Pancreas (tissue), 10 donors: ENCODE measurements at regions not wholly inside any gene's neighbourhood (a gene's known extent, or its start where the extent isn't known, plus 50 kb on each side); places are given as distances from the start of the nearest gene placed in this dataset.

Experiments
- ATAC-seq, 4 donors: fragments of 200-7000 bp; cut with Tn5 transposase; one replicate each; pipeline versions ENCODE4 v1.8.0 to v1.9.1; 2020; ENCODE audit warnings: mild to moderate bottlenecking in 4 of 4, moderate library complexity in 4 of 4
- DNase-seq, 6 donors: peaks; one replicate each; pipeline ENCODE4 v3.0.0-alpha.2; 2020
- FAIRE-seq: peaks from 2 replicates; lab custom pipeline; 2012; peaks lifted over from hg19 to GRCh38; lab: Jason Lieb, UNC
- H3K27ac ChIP-seq, 4 donors: fragments of 200-600 bp; sonication (generic); 1 replicate in 3 of 4; 2 replicates in 1 of 4; pipeline versions ENCODE4 v1.5.0 to v1.8.0; 2020
- H3K27me3 ChIP-seq, 4 donors: fragments of 200-600 bp; one replicate each; pipeline ENCODE4 v1.8.0; 2021
- H3K36me3 ChIP-seq, 3 donors: fragments of 200-600 bp; sonication (generic) in 1 of 3; one replicate each; pipeline versions ENCODE4 v1.5.0 to v1.8.0; 2020 to 2021
- H3K4me1 ChIP-seq, 3 donors: fragments of 200-600 bp; one replicate each; pipeline ENCODE4 v1.8.0; 2021
- H3K4me3 ChIP-seq, 4 donors: fragments of 200-600 bp; sonication (generic) in 2 of 4; one replicate each; pipeline versions ENCODE4 v1.5.0 to v1.8.0; 2020 to 2021
- H3K9me3 ChIP-seq, 4 donors: fragments of 200-600 bp; one replicate each; pipeline ENCODE4 v1.8.0; 2021
- WGBS, 2 donors: extraction: QIAGEN DNeasy Blood & Tissue Kit; methylation state at CpG; one replicate each; pipeline ENCODE4 v1.1.7; 2013; 5-methylcytosine and 5-hydroxymethylcytosine counted together
- intact Hi-C, 3 donors: fragments of 100-400 bp; cut with DNase I; formaldehyde crosslinking; loops; one replicate each; pipeline versions ENCODE4 v1.11.1 to v1.14.2; 2022
- TF ChIP-seq, protein P1 (sequence below), 4 donors: fragments of 200-600 bp; sonication (generic) in 3 of 4; IDR thresholded peaks; one replicate each; pipeline versions ENCODE4 v1.5.0 to v1.8.0; 2021; ENCODE audit warnings: antibody characterized with exemption in 4 of 4
- donor health status: healthy with polysubstance abuse.
- donor health status: DM: no; HTN: no; CAD: no; lungs with moderate emphysema.
- donor health status: DM: no; HTN: no; CAD: no.
- donor health status: control.
- donor health status: control.
- donor health status: Bipolar disorder and iron deficiency.
- donor health status: DM: yes; HTN: yes; CAD: no.
- donor health status: DM: no; HTN: no; CAD: no.
- donor health status: DM: no; HTN: no; CAD: no.
- donor health status: DM: yes; HTN: yes; CAD: no.

DNA sequence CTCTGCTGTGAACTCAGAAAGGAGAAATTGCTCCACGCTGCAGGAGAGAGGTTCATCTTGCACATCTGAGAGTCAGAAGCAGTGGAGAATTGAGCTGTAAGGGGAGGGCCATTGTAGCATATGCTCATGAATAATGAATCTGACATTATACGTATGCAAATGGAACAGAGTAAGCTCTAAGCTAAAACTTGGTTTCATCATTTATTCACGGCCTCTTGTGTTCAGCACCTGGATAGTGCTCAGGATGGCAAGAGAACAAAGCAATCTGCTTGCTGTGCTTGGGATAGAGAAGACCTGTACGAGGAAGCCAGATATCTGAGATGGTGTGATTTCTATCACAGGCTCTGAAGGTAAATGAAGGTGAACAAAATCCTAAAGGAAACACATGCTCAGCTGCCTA, 87.9 kb upstream of the GCFC2 start:
- no peak overlapping the region for H3K4me3 ChIP-seq
- no peak overlapping the region for H3K27ac ChIP-seq
- no peaks in the 10 kb centered on the region for H3K9me3 ChIP-seq
- H3K27me3 ChIP-seq: no peaks in the 10 kb centered on the region
- no peaks in the 10 kb centered on the region for H3K4me1 ChIP-seq
- ATAC-seq (no peak), DNase-seq (no peak), FAIRE-seq (no peak)
- TF ChIP-seq, protein P1, sequence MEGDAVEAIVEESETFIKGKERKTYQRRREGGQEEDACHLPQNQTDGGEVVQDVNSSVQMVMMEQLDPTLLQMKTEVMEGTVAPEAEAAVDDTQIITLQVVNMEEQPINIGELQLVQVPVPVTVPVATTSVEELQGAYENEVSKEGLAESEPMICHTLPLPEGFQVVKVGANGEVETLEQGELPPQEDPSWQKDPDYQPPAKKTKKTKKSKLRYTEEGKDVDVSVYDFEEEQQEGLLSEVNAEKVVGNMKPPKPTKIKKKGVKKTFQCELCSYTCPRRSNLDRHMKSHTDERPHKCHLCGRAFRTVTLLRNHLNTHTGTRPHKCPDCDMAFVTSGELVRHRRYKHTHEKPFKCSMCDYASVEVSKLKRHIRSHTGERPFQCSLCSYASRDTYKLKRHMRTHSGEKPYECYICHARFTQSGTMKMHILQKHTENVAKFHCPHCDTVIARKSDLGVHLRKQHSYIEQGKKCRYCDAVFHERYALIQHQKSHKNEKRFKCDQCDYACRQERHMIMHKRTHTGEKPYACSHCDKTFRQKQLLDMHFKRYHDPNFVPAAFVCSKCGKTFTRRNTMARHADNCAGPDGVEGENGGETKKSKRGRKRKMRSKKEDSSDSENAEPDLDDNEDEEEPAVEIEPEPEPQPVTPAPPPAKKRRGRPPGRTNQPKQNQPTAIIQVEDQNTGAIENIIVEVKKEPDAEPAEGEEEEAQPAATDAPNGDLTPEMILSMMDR (IDR thresholded peaks at IDR 0.05): no peak
- intact Hi-C loops: no loop called here
- 59 to 64% methylated on average over 4 of the region's 4 CpGs for WGBS, 2 donors
- no peaks in the 10 kb centered on the region for H3K36me3 ChIP-seq

DNA sequence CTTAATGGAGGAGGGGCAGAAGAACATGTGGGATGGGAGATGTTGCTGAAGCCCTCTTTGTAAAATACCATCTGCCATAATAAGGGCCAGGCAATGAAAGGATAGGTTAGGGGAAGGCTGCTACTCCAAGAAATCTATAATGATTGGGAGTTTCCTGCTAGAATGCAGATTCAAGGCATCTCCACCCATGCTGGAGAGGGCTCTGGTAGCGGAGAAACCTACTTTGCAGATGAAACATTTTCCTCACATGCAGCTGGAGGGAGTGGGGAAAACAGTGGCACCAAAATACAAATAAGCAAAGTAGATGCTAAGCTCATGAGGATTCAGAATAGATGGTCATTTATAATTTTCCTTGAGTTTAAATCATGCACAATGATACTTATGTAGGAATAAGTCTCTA, 82.3 kb upstream of the GCFC2 start:
- FAIRE-seq (no peak), ATAC-seq (no peak), DNase-seq (no peak)
- WGBS, 2 donors: 90 to 94% methylated on average over 1 of the region's 1 CpG
- intact Hi-C loops: no loop called here
- Histone ChIP-seq H3K4me1 (no peaks in the 10 kb centered on the region), H3K9me3 (no peaks in the 10 kb centered on the region), H3K27me3 (no peaks in the 10 kb centered on the region), H3K36me3 (no peaks in the 10 kb centered on the region), H3K4me3 (no peak overlapping the region), H3K27ac (no peak overlapping the region)
- TF ChIP-seq, protein P1 (IDR thresholded peaks at IDR 0.05): no peak

DNA sequence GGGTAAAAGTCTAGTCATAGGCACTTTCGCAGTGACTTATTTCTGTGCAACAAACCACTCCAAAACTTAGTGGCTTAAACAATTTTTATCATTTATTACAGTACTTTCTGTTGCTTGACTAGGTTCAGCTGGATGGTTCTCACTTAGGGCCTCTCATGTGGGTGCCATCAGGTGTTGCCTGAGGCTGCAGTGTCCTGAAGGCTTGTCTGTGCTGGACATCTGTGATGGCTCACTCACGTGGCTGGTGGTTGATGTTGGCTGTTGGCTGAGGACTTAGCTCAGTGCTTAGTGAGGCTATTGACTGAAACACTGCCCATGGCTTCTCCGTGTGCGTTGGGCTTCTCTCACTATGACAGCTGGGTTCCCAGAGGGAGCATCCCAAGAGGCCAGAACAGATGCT, 81.4 kb upstream of the GCFC2 start:
- TF ChIP-seq, protein P1 (IDR thresholded peaks at IDR 0.05): no peak
- no peak for ATAC-seq
- no peak for FAIRE-seq
- Histone ChIP-seq H3K36me3 (no peaks in the 10 kb centered on the region), H3K27me3 (no peaks in the 10 kb centered on the region), H3K4me3 (no peak overlapping the region), H3K27ac (no peak overlapping the region), H3K4me1 (no peaks in the 10 kb centered on the region), H3K9me3 (no peaks in the 10 kb centered on the region)
- no peak for DNase-seq
- 73 to 87% methylated on average over 4 of the region's 4 CpGs for WGBS, 2 donors
- intact Hi-C loops: no loop called here

DNA sequence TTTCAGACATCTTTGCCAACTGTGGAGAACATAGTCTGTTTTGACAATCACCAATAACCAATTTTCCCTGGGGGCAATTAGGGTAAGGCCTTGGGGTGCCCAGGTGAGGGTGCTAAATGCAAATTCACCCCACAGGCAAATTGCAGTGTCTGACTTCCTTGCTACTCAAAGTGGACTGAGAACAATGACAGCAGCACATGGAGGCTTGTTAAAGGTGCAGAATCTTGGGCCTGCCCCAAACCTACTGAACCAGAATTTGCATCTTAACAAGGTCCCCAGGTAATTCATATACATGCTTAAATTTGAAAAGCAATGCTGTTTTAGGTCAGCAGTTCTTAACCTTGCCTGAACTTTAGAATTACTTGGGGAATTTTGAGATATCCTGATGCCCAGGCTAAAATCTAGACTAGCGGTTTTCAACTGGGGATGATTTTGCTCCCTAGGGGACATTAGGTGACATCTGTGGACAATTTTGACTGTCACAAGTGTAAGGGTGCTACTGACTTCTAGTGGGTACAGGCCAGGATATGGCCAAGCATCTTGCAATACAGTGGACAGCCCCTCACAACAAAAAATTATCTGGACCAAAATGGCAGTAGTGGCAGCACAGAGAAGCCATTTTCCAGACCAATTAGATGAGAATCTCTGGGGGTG, 80.2 kb upstream of the GCFC2 start:
- 93 to 94% methylated on average over 1 of the region's 1 CpG for WGBS, 2 donors
- DNase-seq (no peak), ATAC-seq (no peak), FAIRE-seq (no peak)
- no peaks in the 10 kb centered on the region for H3K27me3 ChIP-seq
- intact Hi-C loops: no loop called here
- no peaks in the 10 kb centered on the region for H3K36me3 ChIP-seq
- H3K27ac ChIP-seq: no peak overlapping the region
- TF ChIP-seq, protein P1 (IDR thresholded peaks at IDR 0.05): no peak
- no peak overlapping the region for H3K4me3 ChIP-seq
- H3K4me1 ChIP-seq: no peaks in the 10 kb centered on the region
- no peaks in the 10 kb centered on the region for H3K9me3 ChIP-seq

DNA sequence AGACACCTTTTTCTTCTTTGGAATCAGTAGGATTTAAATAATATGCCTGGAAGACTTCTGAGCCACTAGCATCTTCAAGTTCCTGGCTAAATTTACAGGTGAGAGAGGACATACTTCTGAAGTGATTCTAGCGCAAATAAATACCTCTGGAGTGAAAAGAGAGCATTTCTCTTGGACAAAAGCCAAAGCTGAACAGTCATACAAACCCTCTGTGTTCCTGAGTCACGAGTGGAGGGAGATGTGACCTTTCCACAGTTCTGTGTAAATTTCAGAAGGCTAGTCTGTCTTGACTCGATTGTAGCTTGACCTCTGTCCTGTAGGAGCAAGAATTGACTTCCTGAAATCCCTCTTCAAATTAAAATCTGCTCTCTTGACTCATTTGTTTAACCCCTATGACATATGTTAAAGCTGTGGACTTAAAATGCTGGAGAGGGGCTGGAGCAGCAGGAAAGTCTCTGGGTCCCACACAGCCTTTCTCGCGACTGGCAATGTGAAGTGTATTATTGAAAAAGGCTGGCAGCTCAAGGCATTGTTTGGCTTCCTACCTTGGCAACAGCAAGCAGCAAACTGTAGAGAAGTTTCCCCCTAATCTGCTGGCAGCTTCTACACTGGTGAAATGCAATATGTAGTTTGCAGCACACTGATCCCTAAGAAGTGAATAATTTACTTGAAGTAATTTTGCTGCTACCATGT, 79.6 kb upstream of the GCFC2 start:
- H3K9me3 ChIP-seq: no peaks in the 10 kb centered on the region
- intact Hi-C loops: no loop called here
- H3K4me3 ChIP-seq: no peak overlapping the region
- TF ChIP-seq, protein P1 (IDR thresholded peaks at IDR 0.05): no peak
- DNase-seq: no peak
- no peak overlapping the region for H3K27ac ChIP-seq
- ATAC-seq: no peak
- 35 to 39% methylated on average over 5 of the region's 5 CpGs for WGBS, 2 donors
- no peaks in the 10 kb centered on the region for H3K36me3 ChIP-seq
- H3K27me3 ChIP-seq: no peaks in the 10 kb centered on the region
- no peak for FAIRE-seq
- no peaks in the 10 kb centered on the region for H3K4me1 ChIP-seq
